ENCODE measurements at regions not wholly inside any gene's neighbourhood (a gene's known extent, or its start where the extent isn't known, plus 50 kb on each side); places are given as distances from the start of the nearest gene placed in this dataset.

- no peak for DNase-seq (ENCODE audit: low spot score)
These were observed 145.9 kb upstream of the UBL3 start for GRCh38 chr13:29996316-29996715.

DNA sequence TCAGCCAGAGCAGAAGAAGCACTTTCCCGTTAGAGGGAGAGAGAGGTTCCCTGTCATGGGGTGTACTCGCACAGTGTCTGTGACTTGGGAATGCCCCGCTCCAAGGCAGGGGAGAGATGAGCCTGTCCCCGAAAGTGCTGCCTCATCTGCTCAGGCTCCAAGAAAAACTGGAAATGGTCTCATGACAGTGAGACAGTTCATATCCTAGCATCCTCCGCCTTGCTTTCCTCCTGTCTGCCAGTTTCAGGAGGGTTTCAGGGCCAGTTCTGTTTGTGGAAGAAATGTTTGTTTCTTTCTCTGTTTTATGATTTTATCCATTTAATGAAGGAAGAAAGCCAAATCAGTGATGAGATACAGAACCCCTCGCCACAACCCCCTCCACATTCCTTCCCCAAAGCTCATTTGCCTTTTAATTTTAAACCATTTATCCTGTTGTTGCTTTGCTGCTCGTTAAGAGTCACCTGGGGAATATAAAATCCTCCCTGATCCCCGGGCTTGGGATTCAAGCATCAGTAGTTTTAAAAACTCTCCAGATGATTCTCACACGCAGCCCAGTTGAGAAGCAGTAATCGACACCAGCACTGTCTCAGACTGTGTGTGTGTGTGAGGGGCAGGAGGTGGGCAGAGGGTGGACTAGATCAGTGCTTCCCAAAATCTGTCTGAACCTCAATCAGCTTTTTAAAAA lies 144.6 kb upstream of the UBL3 start:
- no peak for DNase-seq (ENCODE audit: low spot score)

- no peak for DNase-seq (ENCODE audit: low spot score)
These were observed 143.5 kb upstream of the UBL3 start for GRCh38 chr13:29993716-29994488.

GRCh38 chr13:29993196-29993595 lies 142.8 kb upstream of the UBL3 start:
- DNase-seq (ENCODE audit: low spot score): no peak

- DNase-seq (ENCODE audit: low spot score): no peak
These were observed 140.9 kb upstream of the UBL3 start for GRCh38 chr13:29991343-29991742.

DNA sequence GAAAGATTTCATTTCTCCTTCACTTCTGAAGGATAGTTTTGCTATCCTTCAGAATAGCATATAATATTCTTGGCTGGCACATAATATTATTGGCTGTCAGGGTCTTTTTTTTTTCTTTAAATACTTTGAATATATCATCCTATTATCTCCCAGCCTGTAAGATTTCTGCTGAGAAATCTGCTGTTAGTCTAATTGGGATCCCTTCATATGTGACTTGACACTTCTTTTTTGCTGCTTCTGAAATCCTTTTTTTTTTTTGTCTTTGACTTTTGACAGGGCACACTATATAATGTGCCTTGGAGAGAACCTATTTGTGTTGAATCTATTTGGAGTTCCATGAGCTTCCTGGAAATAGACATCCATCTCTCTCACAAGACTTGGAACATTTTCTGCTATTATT lies 136.9 kb upstream of the UBL3 start:
- no peak for DNase-seq (ENCODE audit: low spot score)

DNA sequence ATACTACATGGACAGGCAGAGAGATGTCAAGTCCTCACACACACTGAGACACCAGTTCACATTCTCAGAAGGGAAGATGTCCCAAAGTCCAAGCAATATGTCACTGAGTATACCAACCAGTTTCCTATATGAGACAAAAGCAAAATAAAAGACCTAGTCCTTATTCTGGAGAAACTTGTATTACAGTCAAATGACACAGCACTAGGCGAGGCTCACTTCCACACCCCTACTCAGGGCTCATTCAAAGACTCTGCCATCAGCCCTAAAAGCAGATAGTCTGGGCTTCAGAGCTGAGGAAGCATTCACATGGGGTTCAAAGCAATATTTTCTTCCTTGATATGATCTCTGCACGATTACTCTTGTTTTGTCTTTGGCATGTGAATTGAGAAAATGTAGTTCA lies 129.9 kb upstream of the UBL3 start:
- no peak for DNase-seq (ENCODE audit: low spot score)

DNA sequence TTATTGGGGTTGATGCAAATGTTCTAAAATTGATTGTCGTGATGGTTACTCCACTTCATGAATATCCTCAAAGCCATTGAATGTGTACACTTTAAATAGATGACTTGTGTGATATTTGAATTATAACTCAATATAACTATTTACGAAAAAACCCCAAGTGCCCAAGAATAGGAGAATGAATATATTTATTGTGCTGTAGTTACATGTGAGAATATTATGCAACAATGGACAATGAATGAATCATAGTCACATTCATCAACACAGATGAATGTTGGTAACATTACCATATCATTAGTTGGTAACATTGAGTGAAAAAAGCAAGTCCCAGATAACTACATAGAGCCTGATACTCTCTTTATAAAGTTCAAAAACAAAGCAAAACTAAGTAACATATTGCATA lies 127.8 kb upstream of the UBL3 start:
- DNase-seq (ENCODE audit: low spot score): no peak

GRCh38 chr13:29977476-29978120 lies 127.2 kb upstream of the UBL3 start:
- DNase-seq (ENCODE audit: low spot score): no peak

- no peak for DNase-seq (ENCODE audit: low spot score)
These were observed 126.1 kb upstream of the UBL3 start for GRCh38 chr13:29976535-29976934.

DNA sequence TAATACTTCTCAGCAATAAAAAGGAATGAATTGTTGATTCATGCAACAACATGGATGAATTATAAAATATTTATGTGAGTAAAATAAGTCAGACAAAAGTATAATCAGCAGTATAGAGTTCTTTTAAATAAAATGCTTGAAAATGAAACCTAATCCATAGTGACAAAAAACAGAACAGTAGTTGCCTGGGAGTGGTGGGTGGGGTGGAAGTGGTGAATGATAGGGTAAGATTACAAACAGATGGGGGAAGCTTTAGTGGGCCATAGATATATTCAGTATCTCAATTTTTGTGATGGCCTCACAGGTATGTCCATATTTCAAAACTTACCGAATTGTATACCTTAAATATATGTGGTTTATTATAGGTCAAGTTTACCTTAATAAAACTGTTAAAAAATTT lies 124.9 kb upstream of the UBL3 start:
- no peak for DNase-seq (ENCODE audit: low spot score)

GRCh38 chr13:29969286-29969685 lies 118.9 kb upstream of the UBL3 start:
- no peak for DNase-seq (ENCODE audit: low spot score)

GRCh38 chr13:29964181-29964845 lies 113.9 kb upstream of the UBL3 start:
- DNase-seq (ENCODE audit: low spot score): no peak

DNA sequence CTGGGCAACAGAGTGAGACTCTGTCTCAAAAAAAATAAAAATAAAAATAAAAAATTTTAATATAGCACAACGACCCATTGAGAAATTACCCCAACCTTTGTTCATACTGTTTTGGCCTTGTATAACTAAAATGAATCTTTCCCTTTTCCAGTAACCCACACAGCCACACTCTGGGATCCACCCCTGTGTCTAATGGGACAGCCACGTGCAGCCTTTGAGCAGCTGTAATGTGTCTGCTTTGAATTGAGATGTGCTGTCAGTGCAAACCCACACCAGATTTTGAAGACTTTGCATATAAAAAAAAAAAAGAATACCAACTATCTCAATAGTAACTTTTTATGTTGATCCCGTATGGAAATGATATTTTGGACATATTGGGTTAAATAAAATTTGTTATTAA lies 112.7 kb upstream of the UBL3 start:
- no peak for DNase-seq (ENCODE audit: low spot score)

DNA sequence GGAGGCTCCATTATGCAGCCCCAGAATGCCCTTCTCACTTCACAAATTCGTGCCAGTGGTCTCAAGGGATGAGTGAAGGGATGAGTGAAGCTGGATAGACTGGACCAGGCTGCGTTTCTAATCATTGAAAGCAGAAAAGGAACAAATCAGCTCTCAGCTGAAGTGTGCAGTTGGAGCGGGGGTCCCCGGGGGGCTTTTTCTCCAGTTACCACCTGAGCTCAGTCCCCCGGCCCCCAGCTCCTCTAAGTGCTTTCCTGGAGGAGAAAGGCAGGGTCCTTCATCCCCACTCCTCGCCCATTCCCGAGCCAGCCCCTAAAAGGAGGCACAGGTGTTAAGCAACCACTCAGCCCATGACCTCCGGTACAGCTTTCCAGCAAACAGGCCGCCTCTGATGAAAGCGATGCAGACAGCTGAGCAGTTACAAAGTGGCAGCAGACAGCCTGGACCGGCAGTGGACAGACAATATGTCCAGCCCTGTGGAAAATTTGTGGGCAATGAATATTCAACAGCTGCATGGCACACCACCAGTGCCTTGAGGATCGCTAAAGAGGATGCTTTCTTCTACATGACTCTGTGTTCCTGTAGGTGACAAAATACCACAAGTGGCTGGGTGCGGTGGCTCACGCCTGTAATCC lies 110.7 kb upstream of the UBL3 start:
- DNase-seq (ENCODE audit: low spot score): no peak

DNA sequence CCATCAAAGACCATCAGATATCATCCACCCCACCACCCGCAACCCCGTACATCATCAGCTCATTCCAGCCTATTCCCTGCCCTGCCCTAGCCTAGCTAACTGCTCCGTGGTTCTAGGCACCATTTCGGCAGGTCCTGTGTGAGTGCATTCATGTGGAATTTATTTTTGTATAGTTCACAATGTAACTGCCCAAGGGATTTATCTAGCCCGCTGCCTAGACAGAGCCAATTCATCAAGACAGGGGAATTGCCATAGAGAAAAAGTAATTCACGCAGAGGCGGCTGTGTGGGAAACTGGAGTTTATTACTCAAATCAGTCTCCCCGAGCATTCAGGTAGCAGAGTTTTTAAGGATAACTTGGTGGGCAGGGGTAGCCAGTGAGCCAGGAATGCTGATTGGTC lies 109.2 kb upstream of the UBL3 start:
- DNase-seq (ENCODE audit: low spot score): no peak

- DNase-seq (ENCODE audit: low spot score): no peak
These were observed 108.7 kb upstream of the UBL3 start for GRCh38 chr13:29959086-29959485.

DNA sequence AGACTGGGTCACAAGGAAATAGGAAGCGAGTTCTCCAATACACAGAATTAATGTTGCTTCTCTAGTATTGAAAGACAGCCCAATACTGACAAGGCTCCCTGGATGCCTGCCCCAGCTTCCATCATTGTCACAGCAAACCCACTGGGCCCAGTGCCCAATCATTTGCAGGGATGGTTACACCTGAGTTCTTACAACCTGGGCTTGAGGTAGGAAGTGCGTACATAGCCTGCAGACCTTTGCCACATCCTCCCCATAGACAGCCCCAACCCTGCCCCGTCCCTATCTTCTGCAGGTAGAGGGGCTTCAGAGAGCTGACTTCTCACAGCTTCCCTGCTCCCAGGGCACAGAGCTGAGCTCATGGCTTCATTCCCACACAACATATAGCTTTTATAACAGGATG lies 108.1 kb upstream of the UBL3 start:
- peak; percentile 18 for DNase-seq (ENCODE audit: low spot score)

DNA sequence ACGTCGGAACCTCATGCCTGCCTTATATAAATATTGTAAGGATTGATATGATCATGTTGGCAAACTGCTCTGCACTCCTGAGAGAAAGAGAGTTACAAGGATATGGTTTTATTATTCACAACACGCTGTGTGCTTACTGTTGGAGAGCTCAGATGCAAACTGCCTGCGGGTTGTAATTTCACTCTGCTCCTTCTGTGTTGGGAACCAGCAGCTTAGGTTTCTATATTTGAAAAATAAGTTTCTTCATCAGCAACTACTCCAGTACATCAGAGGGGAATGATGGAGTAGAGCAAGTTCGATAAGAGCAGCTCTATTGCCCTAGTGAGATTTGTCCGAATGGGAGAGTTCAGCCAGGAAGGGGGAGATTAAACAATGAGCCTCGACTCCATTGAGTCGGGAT lies 106.9 kb upstream of the UBL3 start:
- DNase-seq (ENCODE audit: low spot score): no peak

- no peak for DNase-seq (ENCODE audit: low spot score)
These were observed 106.4 kb upstream of the UBL3 start for GRCh38 chr13:29956853-29957252.

DNA sequence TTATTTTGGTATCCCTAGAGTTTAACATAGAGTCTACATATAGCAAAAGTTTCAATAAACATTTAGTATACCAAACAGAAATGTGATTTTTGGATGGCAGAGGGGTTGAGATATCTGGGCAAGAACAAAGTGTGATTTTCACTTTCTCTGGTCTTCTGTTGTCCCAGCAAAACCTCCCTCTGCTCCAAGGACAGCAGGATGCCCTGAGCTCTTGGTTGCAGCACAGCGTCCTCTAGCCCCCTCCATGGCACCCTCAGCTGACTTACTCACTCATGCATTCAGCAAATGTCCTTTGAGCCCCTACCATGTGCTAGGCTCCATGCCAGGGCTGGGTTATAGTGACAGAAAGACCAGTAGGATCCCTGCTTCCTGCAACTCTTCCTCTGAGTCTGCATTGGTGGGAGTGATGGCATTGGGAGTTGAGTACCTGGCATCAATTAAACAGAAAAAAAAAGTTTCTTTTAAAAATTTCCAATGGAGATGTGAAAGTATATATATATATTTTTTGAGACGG lies 104.8 kb upstream of the UBL3 start:
- DNase-seq (ENCODE audit: low spot score): no peak
